Activated gamma-delta T cell treated with Interleukin-2 at 50 U/mL for 16 hours (primary cell): ENCODE measurements at regions not wholly inside any gene's neighbourhood (a gene's known extent, or its start where the extent isn't known, plus 50 kb on each side); places are given as distances from the start of the nearest gene placed in this dataset.

Experiments
- DNase-seq: peaks from one replicate; pipeline ENCODE4 v3.0.0-alpha.2; 2020

- DNase-seq, result no peak
These were observed 99.7 kb upstream of the NCKAP5 start for GRCh38 chr2:133667968-133668367.

- no peak for DNase-seq
These were observed 100.3 kb upstream of the NCKAP5 start for GRCh38 chr2:133668547-133668946.

GRCh38 chr2:133673305-133673905 is 105.1 kb upstream of the NCKAP5 start:
- DNase-seq, result no peak

GRCh38 chr2:133674066-133674432 is 105.8 kb upstream of the NCKAP5 start:
- no peak for DNase-seq

- no peak for DNase-seq
These were observed 106.4 kb upstream of the NCKAP5 start for GRCh38 chr2:133674433-133675331.

- no peak for DNase-seq
These were observed 108.3 kb upstream of the NCKAP5 start for GRCh38 chr2:133676392-133677130.

GRCh38 chr2:133680343-133681049 is 112.2 kb upstream of the NCKAP5 start:
- no peak for DNase-seq

GRCh38 chr2:133682347-133682746 is 114.1 kb upstream of the NCKAP5 start:
- DNase-seq, result no peak

- DNase-seq, result no peak
These were observed 114.6 kb upstream of the NCKAP5 start for GRCh38 chr2:133682906-133683305.

GRCh38 chr2:133685636-133686215 is 117.5 kb upstream of the NCKAP5 start:
- no peak for DNase-seq

- DNase-seq, result no peak
These were observed 122.5 kb upstream of the NCKAP5 start for GRCh38 chr2:133690780-133691179.

GRCh38 chr2:133691336-133691735 is 123.1 kb upstream of the NCKAP5 start:
- no peak for DNase-seq

GRCh38 chr2:133705287-133705686 is 137.0 kb upstream of the NCKAP5 start:
- no peak for DNase-seq

- no peak for DNase-seq
These were observed 142.3 kb upstream of the NCKAP5 start for GRCh38 chr2:133710613-133711012.

- no peak for DNase-seq
These were observed 142.9 kb upstream of the NCKAP5 start for GRCh38 chr2:133711201-133711600.

- no peak for DNase-seq
These were observed 143.5 kb upstream of the NCKAP5 start for GRCh38 chr2:133711806-133712205.

GRCh38 chr2:133712369-133712768 is 144.1 kb upstream of the NCKAP5 start:
- DNase-seq, result no peak

- DNase-seq, result no peak
These were observed 144.9 kb upstream of the NCKAP5 start for GRCh38 chr2:133713049-133713580.

GRCh38 chr2:133716166-133716565 is 147.9 kb upstream of the NCKAP5 start:
- DNase-seq, result no peak

- DNase-seq, result no peak
These were observed 149.2 kb upstream of the NCKAP5 start for GRCh38 chr2:133717497-133717896.

- no peak for DNase-seq
These were observed 150.5 kb upstream of the NCKAP5 start for GRCh38 chr2:133718688-133719201.

- no peak for DNase-seq
These were observed 152.2 kb upstream of the NCKAP5 start for GRCh38 chr2:133720429-133720828.
